OCI-LY1 (cell line): ENCODE measurements at regions not wholly inside any gene's neighbourhood (a gene's known extent, or its start where the extent isn't known, plus 50 kb on each side); places are given as distances from the start of the nearest gene placed in this dataset.

Source experiments
- EZH2 ChIP-seq: fragments of 200-600 bp; sonication (generic), shearing (Covaris generic); IDR thresholded peaks from 2 replicates; pipeline ENCODE4 v1.8.0; 2017; ENCODE audit warnings: borderline replicate concordance, mixed run types, mild to moderate bottlenecking, antibody characterized with exemption, low read length, moderate library complexity, mixed read lengths
- TF ChIP-seq, protein P1 (sequence below): fragments of 200-600 bp; sonication (generic), shearing (Covaris generic); IDR thresholded peaks from 2 replicates; pipeline ENCODE4 v1.5.1; 2017; ENCODE audit warnings: mild to moderate bottlenecking, antibody characterized with exemption, low read length, moderate library complexity, mixed read lengths

DNA sequence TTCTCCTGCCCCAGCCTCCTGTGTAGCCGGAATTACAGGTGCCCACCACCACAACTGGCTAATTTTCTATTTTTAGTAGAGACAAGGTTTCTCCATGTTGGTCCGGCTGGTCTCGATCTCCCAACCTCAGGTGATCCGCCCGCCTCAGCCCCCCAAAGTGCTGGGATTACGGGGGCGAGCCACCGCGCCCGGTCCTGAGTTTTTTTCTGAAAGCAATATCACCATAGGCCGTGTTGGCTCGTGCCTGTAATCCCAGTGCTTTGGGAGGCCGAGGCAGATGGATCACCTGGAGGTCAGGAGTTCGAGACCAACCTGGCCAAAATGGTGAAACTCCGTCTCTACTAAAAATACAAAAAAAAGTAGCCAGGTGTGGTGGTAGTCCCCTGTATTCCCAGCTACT is 136.3 kb upstream of the TECRL start:
- TF ChIP-seq, protein P1, sequence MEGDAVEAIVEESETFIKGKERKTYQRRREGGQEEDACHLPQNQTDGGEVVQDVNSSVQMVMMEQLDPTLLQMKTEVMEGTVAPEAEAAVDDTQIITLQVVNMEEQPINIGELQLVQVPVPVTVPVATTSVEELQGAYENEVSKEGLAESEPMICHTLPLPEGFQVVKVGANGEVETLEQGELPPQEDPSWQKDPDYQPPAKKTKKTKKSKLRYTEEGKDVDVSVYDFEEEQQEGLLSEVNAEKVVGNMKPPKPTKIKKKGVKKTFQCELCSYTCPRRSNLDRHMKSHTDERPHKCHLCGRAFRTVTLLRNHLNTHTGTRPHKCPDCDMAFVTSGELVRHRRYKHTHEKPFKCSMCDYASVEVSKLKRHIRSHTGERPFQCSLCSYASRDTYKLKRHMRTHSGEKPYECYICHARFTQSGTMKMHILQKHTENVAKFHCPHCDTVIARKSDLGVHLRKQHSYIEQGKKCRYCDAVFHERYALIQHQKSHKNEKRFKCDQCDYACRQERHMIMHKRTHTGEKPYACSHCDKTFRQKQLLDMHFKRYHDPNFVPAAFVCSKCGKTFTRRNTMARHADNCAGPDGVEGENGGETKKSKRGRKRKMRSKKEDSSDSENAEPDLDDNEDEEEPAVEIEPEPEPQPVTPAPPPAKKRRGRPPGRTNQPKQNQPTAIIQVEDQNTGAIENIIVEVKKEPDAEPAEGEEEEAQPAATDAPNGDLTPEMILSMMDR: no peak
- no peak for TF ChIP-seq EZH2
